Body of pancreas (tissue), 4 donors: ENCODE measurements at regions not wholly inside any gene's neighbourhood (a gene's known extent, or its start where the extent isn't known, plus 50 kb on each side); places are given as distances from the start of the nearest gene placed in this dataset.

Experiments used
- ATAC-seq: fragments of 150-250 bp; one replicate; pipeline ENCODE4 v1.9.1; 2016
- DNase-seq, 4 donors: peaks; one replicate each; pipeline ENCODE4 v3.0.0-alpha.2; 2019
- H3K27ac ChIP-seq, 4 donors: fragments of 200-600 bp; sonication (generic); 1 replicate in 3 of 4; 2 replicates in 1 of 4; pipeline versions ENCODE4 v1.5.1 to v1.6.1; 2016 to 2019; ENCODE audit warnings: mild to moderate bottlenecking in 1 of 4, mixed read lengths in 1 of 4, moderate library complexity in 1 of 4
- H3K27me3 ChIP-seq, 2 donors: fragments of 200-600 bp; sonication (generic); one replicate each; pipeline ENCODE4 v1.6.0; 2016; ENCODE audit warnings: mild to moderate bottlenecking in 1 of 2
- H3K36me3 ChIP-seq, 2 donors: fragments of 200-600 bp; sonication (generic); replicated peaks in 1 of 2; 2 replicates each; pipeline ENCODE4 v1.5.1; 2016; ENCODE audit warnings: low read depth in 2 of 2; ENCODE audit not compliant: insufficient read depth in 1 of 2
- H3K4me1 ChIP-seq: fragments of 200-600 bp; sonication (generic); one replicate; pipeline ENCODE4 v1.6.0; 2016
- H3K4me3 ChIP-seq, 2 donors: fragments of 200-600 bp; sonication (generic); 1 replicate in 1 of 2; 2 replicates in 1 of 2; pipeline ENCODE4 v1.5.1; 2016 to 2019
- H3K9me3 ChIP-seq, 3 donors: fragments of 200-600 bp; sonication (generic); 1 replicate in 2 of 3; 2 replicates in 1 of 3; pipeline ENCODE4 v1.5.1; 2016
- CTCF ChIP-seq, 7 experiments: fragments of 450-650 bp in 4 of 7; fragments of 200-600 bp in 3 of 7; sonication (generic) in 3 of 7; IDR thresholded peaks; one replicate each; pipeline ENCODE4 v1.5.1; 2016 to 2019; ENCODE audit warnings: antibody characterized with exemption in 7 of 7
- POLR2A ChIP-seq, 3 donors: fragments of 450-650 bp; IDR thresholded peaks; one replicate each; pipeline ENCODE4 v1.6.1; 2016; ENCODE audit warnings: antibody characterized with exemption in 3 of 3, mild to moderate bottlenecking in 2 of 3
- WGBS, 2 donors: methylation state at CpG; one replicate each; pipeline ENCODE4 v1.1.5; 2017; 5-methylcytosine and 5-hydroxymethylcytosine counted together
- intact Hi-C: fragments of 100-400 bp; cut with DNase I; formaldehyde crosslinking; loops from one replicate; pipeline ENCODE4 v1.15.1; 2023

GRCh38 chr15:60057554-60057953 lies 53.4 kb downstream of the FOXB1 start:
- intact Hi-C loops = no loop called here
- DNase-seq = no peak
- Histone ChIP-seq H3K9me3 (peaks cover 0 to 14% (median 0%) of the 10 kb centered on the region in 3 donors), H3K27ac (no peak overlapping the region), H3K36me3 (no peaks in the 10 kb centered on the region), H3K27me3 (no peaks in the 10 kb centered on the region), H3K4me3 (no peak overlapping the region), H3K4me1 (no peaks in the 10 kb centered on the region)
- TF ChIP-seq CTCF (IDR thresholded peaks at IDR 0.05) (no peak), POLR2A (IDR thresholded peaks at IDR 0.05) (no peak)
- 41 to 55% methylated on average over 3 of the region's 3 CpGs for WGBS, 2 donors
- no peak for ATAC-seq

- no peak for ATAC-seq
- WGBS, 2 donors = 69 to 86% methylated on average over 1 of the region's 1 CpG
- TF ChIP-seq POLR2A (IDR thresholded peaks at IDR 0.05) (no peak), CTCF (IDR thresholded peaks at IDR 0.05) (no peak)
- Histone ChIP-seq H3K27ac (no peak overlapping the region), H3K9me3 (peaks cover 0 to 14% (median 0%) of the 10 kb centered on the region in 3 donors), H3K4me1 (no peaks in the 10 kb centered on the region), H3K4me3 (no peak overlapping the region), H3K27me3 (no peaks in the 10 kb centered on the region), H3K36me3 (no peaks in the 10 kb centered on the region)
- no peak for DNase-seq
- intact Hi-C loops = no loop called here
Measured at GRCh38 chr15:60059186-60059585, 55.1 kb downstream of the FOXB1 start.

GRCh38 chr15:60061758-60062157 lies 57.6 kb downstream of the FOXB1 start:
- TF ChIP-seq POLR2A (IDR thresholded peaks at IDR 0.05) (no peak), CTCF (IDR thresholded peaks at IDR 0.05) (no peak)
- H3K27me3 ChIP-seq = no peaks in the 10 kb centered on the region
- intact Hi-C loops = no loop called here
- WGBS, 2 donors = 69 to 90% methylated on average over 1 of the region's 1 CpG
- no peaks in the 10 kb centered on the region for H3K36me3 ChIP-seq
- no peak overlapping the region for H3K27ac ChIP-seq
- no peaks in the 10 kb centered on the region for H3K4me1 ChIP-seq
- ATAC-seq (no peak), DNase-seq (no peak)
- no peak overlapping the region for H3K4me3 ChIP-seq
- peaks cover 0 to 14% (median 0%) of the 10 kb centered on the region in 3 donors for H3K9me3 ChIP-seq

- H3K36me3 ChIP-seq = no peaks in the 10 kb centered on the region
- no peak overlapping the region for H3K27ac ChIP-seq
- H3K4me3 ChIP-seq = no peak overlapping the region
- intact Hi-C loops = no loop called here
- H3K9me3 ChIP-seq = peaks cover 0 to 14% (median 0%) of the 10 kb centered on the region in 3 donors
- ATAC-seq (no peak), DNase-seq (no peak)
- TF ChIP-seq CTCF (IDR thresholded peaks at IDR 0.05) (no peak), POLR2A (IDR thresholded peaks at IDR 0.05) (no peak)
- H3K27me3 ChIP-seq = no peaks in the 10 kb centered on the region
- WGBS, 2 donors = 68 to 78% methylated on average over 3 of the region's 3 CpGs
- no peaks in the 10 kb centered on the region for H3K4me1 ChIP-seq
Measured at GRCh38 chr15:60062826-60063225, 58.7 kb downstream of the FOXB1 start.

GRCh38 chr15:60065951-60066350 lies 61.8 kb downstream of the FOXB1 start:
- Histone ChIP-seq H3K27me3 (peaks cover 0 to 7% of the 10 kb centered on the region in 2 donors), H3K27ac (no peak overlapping the region), H3K36me3 (no peaks in the 10 kb centered on the region), H3K9me3 (peaks cover 0 to 14% (median 0%) of the 10 kb centered on the region in 3 donors), H3K4me3 (no peak overlapping the region), H3K4me1 (no peaks in the 10 kb centered on the region)
- no peak for ATAC-seq
- no peak for DNase-seq
- intact Hi-C loops = no loop called here
- 56% methylated on average over 7 of the region's 7 CpGs for WGBS, 2 donors
- TF ChIP-seq CTCF (IDR thresholded peaks at IDR 0.05) (no peak), POLR2A (IDR thresholded peaks at IDR 0.05) (no peak)
